Endodermal cell (in vitro differentiated cells): ENCODE measurements at regions not wholly inside any gene's neighbourhood (a gene's known extent, or its start where the extent isn't known, plus 50 kb on each side); places are given as distances from the start of the nearest gene placed in this dataset.

Source experiments
- DNase-seq: peaks from one replicate; pipeline ENCODE4 v3.0.0-alpha.2; 2017
- H3K27ac ChIP-seq: 2 replicates; pipeline ENCODE4 v1.5.1; 2013; ENCODE audit warnings: mild to moderate bottlenecking, low read depth, low read length, moderate library complexity
- H3K27me3 ChIP-seq: 2 replicates; pipeline ENCODE4 v1.6.1; 2013; ENCODE audit warnings: mild to moderate bottlenecking, low read length, moderate library complexity; ENCODE audit not compliant: insufficient read depth, control insufficient read depth, poor library complexity, severe bottlenecking
- H3K36me3 ChIP-seq: 2 replicates; pipeline ENCODE4 v1.7.0; 2013; ENCODE audit warnings: mild to moderate bottlenecking, low read length, moderate library complexity; ENCODE audit not compliant: control insufficient read depth, insufficient read depth
- H3K4me1 ChIP-seq: one replicate; pipeline ENCODE4 v1.7.0; 2013; ENCODE audit warnings: low read length; ENCODE audit not compliant: control insufficient read depth, insufficient read depth
- H3K4me3 ChIP-seq: 2 replicates; pipeline ENCODE4 v1.5.1; 2013; ENCODE audit warnings: mild to moderate bottlenecking, low read length, moderate library complexity
- H3K9ac ChIP-seq: 2 replicates; pipeline ENCODE4 v1.6.1; 2013; ENCODE audit warnings: mild to moderate bottlenecking, low read length, moderate library complexity; ENCODE audit not compliant: poor library complexity, severe bottlenecking; ENCODE audit errors: extremely low read depth
- H3K9me3 ChIP-seq: 2 replicates; pipeline ENCODE4 v1.6.1; 2013; ENCODE audit warnings: mild to moderate bottlenecking, low read length, moderate library complexity; ENCODE audit not compliant: control insufficient read depth
- H3K27ac Mint-ChIP-seq: 2 replicates; pipeline ENCODE4 v1.8.0; 2020; ENCODE audit warnings: mixed read lengths
- H3K27me3 Mint-ChIP-seq: 2 replicates; pipeline ENCODE4 v1.8.0; 2021; ENCODE audit warnings: mild to moderate bottlenecking, mixed read lengths; ENCODE audit not compliant: insufficient read depth
- H3K36me3 Mint-ChIP-seq: 2 replicates; pipeline ENCODE4 v1.8.0; 2020; ENCODE audit warnings: low read depth, mixed read lengths
- H3K4me1 Mint-ChIP-seq: 2 replicates; pipeline ENCODE4 v1.8.0; 2020; ENCODE audit warnings: mixed read lengths
- H3K4me3 Mint-ChIP-seq: 2 replicates; pipeline ENCODE4 v1.8.0; 2020; ENCODE audit warnings: mild to moderate bottlenecking, moderate library complexity, mixed read lengths
- H3K9me3 Mint-ChIP-seq: 2 replicates; pipeline ENCODE4 v1.8.0; 2020; ENCODE audit warnings: mild to moderate bottlenecking, mixed read lengths
- WGBS, 2 experiments: methylation state at CpG; one replicate each; pipeline versions ENCODE4 v1.1.5 to v1.1.7; 2013; ENCODE audit warnings: missing lambda C conversion rate in 2 of 2, mixed read lengths in 1 of 2; ENCODE audit not compliant: insufficient coverage in 1 of 2, insufficient read length in 1 of 2; 5-methylcytosine and 5-hydroxymethylcytosine counted together
- TF ChIP-seq, protein P1 (sequence below): fragments of 200-600 bp; sonication (generic); conservative IDR thresholded peaks from 2 replicates; pipeline ENCODE4 v1.5.0; 2021; ENCODE audit warnings: antibody characterized with exemption, mild to moderate bottlenecking

GRCh38 chr10:117638200-117638599 is 95.7 kb downstream of the EMX2 start:
- Mint-ChIP-seq H3K4me3 (no peak overlapping the region), H3K27me3 (peaks cover 30% of the 10 kb centered on the region), H3K36me3 (no peaks in the 10 kb centered on the region), H3K9me3 (no peaks in the 10 kb centered on the region), H3K27ac (no peak overlapping the region), H3K4me1 (no peaks in the 10 kb centered on the region)
- TF ChIP-seq, protein P1, sequence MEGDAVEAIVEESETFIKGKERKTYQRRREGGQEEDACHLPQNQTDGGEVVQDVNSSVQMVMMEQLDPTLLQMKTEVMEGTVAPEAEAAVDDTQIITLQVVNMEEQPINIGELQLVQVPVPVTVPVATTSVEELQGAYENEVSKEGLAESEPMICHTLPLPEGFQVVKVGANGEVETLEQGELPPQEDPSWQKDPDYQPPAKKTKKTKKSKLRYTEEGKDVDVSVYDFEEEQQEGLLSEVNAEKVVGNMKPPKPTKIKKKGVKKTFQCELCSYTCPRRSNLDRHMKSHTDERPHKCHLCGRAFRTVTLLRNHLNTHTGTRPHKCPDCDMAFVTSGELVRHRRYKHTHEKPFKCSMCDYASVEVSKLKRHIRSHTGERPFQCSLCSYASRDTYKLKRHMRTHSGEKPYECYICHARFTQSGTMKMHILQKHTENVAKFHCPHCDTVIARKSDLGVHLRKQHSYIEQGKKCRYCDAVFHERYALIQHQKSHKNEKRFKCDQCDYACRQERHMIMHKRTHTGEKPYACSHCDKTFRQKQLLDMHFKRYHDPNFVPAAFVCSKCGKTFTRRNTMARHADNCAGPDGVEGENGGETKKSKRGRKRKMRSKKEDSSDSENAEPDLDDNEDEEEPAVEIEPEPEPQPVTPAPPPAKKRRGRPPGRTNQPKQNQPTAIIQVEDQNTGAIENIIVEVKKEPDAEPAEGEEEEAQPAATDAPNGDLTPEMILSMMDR: no peak
- Histone ChIP-seq H3K27me3 (peaks cover 21% of the 10 kb centered on the region), H3K9me3 (no peaks in the 10 kb centered on the region), H3K36me3 (no peaks in the 10 kb centered on the region), H3K9ac (no peak overlapping the region), H3K27ac (no peak overlapping the region), H3K4me1 (no peaks in the 10 kb centered on the region), H3K4me3 (no peak overlapping the region)
- DNase-seq: no peak
- WGBS, 2 experiments: 94 to 100% methylated on average over 2 of the region's 2 CpGs

DNA sequence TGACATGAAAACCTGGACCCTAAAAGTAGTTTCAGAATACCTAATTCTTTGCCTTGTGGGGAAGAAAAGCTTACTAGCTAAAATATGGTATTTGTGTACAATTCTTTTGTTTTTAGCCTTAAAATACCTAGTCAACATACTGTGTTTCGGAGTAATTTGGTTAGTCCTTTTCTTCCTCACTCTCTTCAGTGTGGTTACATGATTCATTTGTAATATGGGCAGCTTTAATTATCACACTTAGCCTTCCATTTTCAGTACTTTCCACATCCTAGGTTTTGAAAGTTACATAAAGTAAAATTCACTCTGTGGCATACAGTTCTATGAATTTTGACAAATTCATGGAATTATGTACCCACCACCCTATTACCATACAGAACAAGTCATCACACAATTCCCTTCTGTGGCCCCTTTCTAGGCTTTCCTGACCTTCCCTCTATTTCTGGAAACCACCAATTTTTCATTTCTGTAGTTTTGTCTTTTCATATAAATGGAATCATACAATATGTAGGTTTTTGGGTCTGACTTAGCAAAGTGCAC is 96.2 kb downstream of the EMX2 start:
- Histone ChIP-seq H3K9ac (no peak overlapping the region), H3K4me3 (no peak overlapping the region), H3K4me1 (no peaks in the 10 kb centered on the region), H3K9me3 (no peaks in the 10 kb centered on the region), H3K36me3 (no peaks in the 10 kb centered on the region), H3K27me3 (peaks cover 21% of the 10 kb centered on the region), H3K27ac (no peak overlapping the region)
- Mint-ChIP-seq H3K9me3 (no peaks in the 10 kb centered on the region), H3K36me3 (no peaks in the 10 kb centered on the region), H3K27me3 (peaks cover 30% of the 10 kb centered on the region), H3K4me1 (no peaks in the 10 kb centered on the region), H3K27ac (no peak overlapping the region), H3K4me3 (no peak overlapping the region)
- no peak for DNase-seq
- TF ChIP-seq, protein P1: no peak
- WGBS, 2 experiments: 100% methylated on average over 1 of the region's 1 CpG; no CpG with 5 or more reads in 1 of the 2 experiments

- Mint-ChIP-seq H3K4me3 (no peak overlapping the region), H3K4me1 (no peaks in the 10 kb centered on the region), H3K27me3 (peaks cover 32% of the 10 kb centered on the region), H3K9me3 (no peaks in the 10 kb centered on the region), H3K27ac (no peak overlapping the region), H3K36me3 (no peaks in the 10 kb centered on the region)
- TF ChIP-seq, protein P1: no peak
- no peaks in the 10 kb centered on the region for H3K4me1 ChIP-seq
- no peaks in the 10 kb centered on the region for H3K36me3 ChIP-seq
- H3K27me3 ChIP-seq: peaks cover 21% of the 10 kb centered on the region
- no peaks in the 10 kb centered on the region for H3K9me3 ChIP-seq
- no peak for DNase-seq
- no peak overlapping the region for H3K4me3 ChIP-seq
- H3K9ac ChIP-seq: no peak overlapping the region
- WGBS, 2 experiments: no CpG with 5 or more reads among the region's 1 CpG
- no peak overlapping the region for H3K27ac ChIP-seq
Measured at GRCh38 chr10:117640406-117640805, 97.9 kb downstream of the EMX2 start.
